HG03432 (cell line): ENCODE measurements at regions not wholly inside any gene's neighbourhood (a gene's known extent, or its start where the extent isn't known, plus 50 kb on each side); places are given as distances from the start of the nearest gene placed in this dataset.
"Not testable (repeated sequence)": the region's sequence is repeated elsewhere in the genome, so short reads cannot be mapped to it uniquely, and the experiment has no call there.

Experiments used
- ATAC-seq: cut with Tn5 transposase; IDR thresholded peaks from one replicate; pipeline ENCODE4 v1.9.1; 2021; ENCODE audit warnings: mild to moderate bottlenecking, moderate library complexity; ENCODE audit not compliant: unreplicated experiment

- ATAC-seq, result no peak
Measured at GRCh38 chr5:23718564-23718963, 211.2 kb downstream of the PRDM9 start.

GRCh38 chr5:23721336-23721735 is 213.9 kb downstream of the PRDM9 start:
- peak; percentile 44 for ATAC-seq

- no peak for ATAC-seq
Measured at GRCh38 chr5:23727271-23727670, 219.9 kb downstream of the PRDM9 start.

GRCh38 chr5:23730023-23730422 is 222.6 kb downstream of the PRDM9 start:
- no peak for ATAC-seq

- ATAC-seq, result no peak
Measured at GRCh38 chr5:23740029-23740428, 232.6 kb downstream of the PRDM9 start.

GRCh38 chr5:23742701-23743100 is 235.3 kb downstream of the PRDM9 start:
- ATAC-seq, result no peak

- no peak for ATAC-seq
Measured at GRCh38 chr5:23755906-23756305, 248.5 kb downstream of the PRDM9 start.

- no peak for ATAC-seq
Measured at GRCh38 chr5:23756779-23757178, 249.4 kb downstream of the PRDM9 start.

GRCh38 chr5:23763170-23763569 is 255.8 kb downstream of the PRDM9 start:
- no peak for ATAC-seq

- no peak for ATAC-seq
Measured at GRCh38 chr5:23776684-23777083, 269.3 kb downstream of the PRDM9 start.

- ATAC-seq, result not testable (repeated sequence)
Measured at GRCh38 chr5:23800307-23800706, 292.9 kb downstream of the PRDM9 start.

- no peak for ATAC-seq
Measured at GRCh38 chr5:23820765-23821471, 313.5 kb downstream of the PRDM9 start.

- no peak for ATAC-seq
Measured at GRCh38 chr5:23823521-23823920, 316.1 kb downstream of the PRDM9 start.

GRCh38 chr5:23825196-23825595 is 317.8 kb downstream of the PRDM9 start:
- ATAC-seq, result no peak

- no peak for ATAC-seq
Measured at GRCh38 chr5:23840083-23840482, 332.7 kb downstream of the PRDM9 start.

- ATAC-seq, result no peak
Measured at GRCh38 chr5:23864786-23865185, 357.4 kb downstream of the PRDM9 start.

GRCh38 chr5:23877847-23878246 is 370.4 kb downstream of the PRDM9 start:
- no peak for ATAC-seq

- no peak for ATAC-seq
Measured at GRCh38 chr5:23884405-23885031, 377.1 kb downstream of the PRDM9 start.

GRCh38 chr5:23893561-23893960 is 386.2 kb downstream of the PRDM9 start:
- no peak for ATAC-seq

- no peak for ATAC-seq
Measured at GRCh38 chr5:23895614-23896013, 388.2 kb downstream of the PRDM9 start.

GRCh38 chr5:23930985-23931384 is 423.6 kb downstream of the PRDM9 start:
- no peak for ATAC-seq

- ATAC-seq, result not testable (repeated sequence)
Measured at GRCh38 chr5:23951261-23951928, 444.0 kb downstream of the PRDM9 start.
